Immature natural killer cell (primary cell): ENCODE measurements at regions not wholly inside any gene's neighbourhood (a gene's known extent, or its start where the extent isn't known, plus 50 kb on each side); places are given as distances from the start of the nearest gene placed in this dataset.

ENCODE experiments used
- DNase-seq, 3 donors: peaks; one replicate each; pipeline ENCODE4 v3.0.0; 2022; ENCODE audit warnings: mixed read lengths in 1 of 3
- H3K27ac Mint-ChIP-seq, 6 donors: one replicate each; pipeline ENCODE4 v1.8.0; 2020; ENCODE audit warnings: mixed read lengths in 6 of 6, mild to moderate bottlenecking in 5 of 6, inconsistent platforms in 4 of 6, moderate library complexity in 3 of 6
- H3K27me3 Mint-ChIP-seq, 3 donors: one replicate each; pipeline ENCODE4 v1.8.0; 2020 to 2021; ENCODE audit warnings: low read depth in 3 of 3, mild to moderate bottlenecking in 3 of 3, mixed read lengths in 3 of 3, moderate library complexity in 3 of 3, inconsistent platforms in 1 of 3
- H3K36me3 Mint-ChIP-seq, 3 donors: one replicate each; pipeline ENCODE4 v1.8.0; 2020; ENCODE audit warnings: mixed read lengths in 3 of 3, inconsistent platforms in 2 of 3, mild to moderate bottlenecking in 2 of 3
- H3K4me1 Mint-ChIP-seq, 2 donors: one replicate each; pipeline ENCODE4 v1.8.0; 2020; ENCODE audit warnings: inconsistent platforms in 2 of 2, mild to moderate bottlenecking in 2 of 2, mixed read lengths in 2 of 2, moderate library complexity in 1 of 2
- H3K4me3 Mint-ChIP-seq, 5 donors: one replicate each; pipeline ENCODE4 v1.8.0; 2020; ENCODE audit warnings: mild to moderate bottlenecking in 5 of 5, mixed read lengths in 5 of 5, inconsistent platforms in 3 of 5, moderate library complexity in 3 of 5
- H3K9me3 Mint-ChIP-seq, 6 donors: one replicate each; pipeline ENCODE4 v1.8.0; 2020; ENCODE audit warnings: mild to moderate bottlenecking in 6 of 6, mixed read lengths in 6 of 6, inconsistent platforms in 4 of 6, moderate library complexity in 3 of 6

GRCh38 chr11:110808248-110808647 lies 96.0 kb upstream of the ARHGAP20 start:
- Mint-ChIP-seq H3K36me3 (no peaks in the 10 kb centered on the region), H3K4me3 (no peak overlapping the region), H3K9me3 (no peaks in the 10 kb centered on the region), H3K4me1 (no peaks in the 10 kb centered on the region), H3K27ac (no peak overlapping the region), H3K27me3 (peaks cover 0 to 3% (median 0%) of the 10 kb centered on the region in 3 donors)
- no peak for DNase-seq

GRCh38 chr11:110807801-110808200 lies 95.6 kb upstream of the ARHGAP20 start:
- H3K36me3 Mint-ChIP-seq = no peaks in the 10 kb centered on the region
- H3K4me3 Mint-ChIP-seq = no peak overlapping the region
- no peaks in the 10 kb centered on the region for H3K9me3 Mint-ChIP-seq
- H3K27me3 Mint-ChIP-seq = peaks cover 0 to 3% (median 0%) of the 10 kb centered on the region in 3 donors
- DNase-seq = no peak
- no peak overlapping the region for H3K27ac Mint-ChIP-seq
- H3K4me1 Mint-ChIP-seq = no peaks in the 10 kb centered on the region

- Mint-ChIP-seq H3K9me3 (no peaks in the 10 kb centered on the region), H3K36me3 (no peaks in the 10 kb centered on the region), H3K27ac (no peak overlapping the region), H3K4me3 (no peak overlapping the region), H3K4me1 (no peaks in the 10 kb centered on the region), H3K27me3 (no peaks in the 10 kb centered on the region)
- no peak for DNase-seq
Measured at GRCh38 chr11:110805756-110806155, 93.5 kb upstream of the ARHGAP20 start.

GRCh38 chr11:110802162-110802561 lies 89.9 kb upstream of the ARHGAP20 start:
- H3K9me3 Mint-ChIP-seq = peaks cover 0 to 1% (median 0%) of the 10 kb centered on the region in 6 donors
- no peak overlapping the region for H3K4me3 Mint-ChIP-seq
- DNase-seq = no peak
- no peaks in the 10 kb centered on the region for H3K36me3 Mint-ChIP-seq
- H3K4me1 Mint-ChIP-seq = no peaks in the 10 kb centered on the region
- peaks cover 0 to 2% (median 1%) of the 10 kb centered on the region in 3 donors for H3K27me3 Mint-ChIP-seq
- no peak overlapping the region for H3K27ac Mint-ChIP-seq

- no peaks in the 10 kb centered on the region for H3K36me3 Mint-ChIP-seq
- DNase-seq = no peak
- H3K27ac Mint-ChIP-seq = no peak overlapping the region
- no peak overlapping the region for H3K4me3 Mint-ChIP-seq
- H3K27me3 Mint-ChIP-seq = peaks cover 0 to 2% (median 1%) of the 10 kb centered on the region in 3 donors
- no peaks in the 10 kb centered on the region for H3K4me1 Mint-ChIP-seq
- peaks cover 0 to 3% (median 0%) of the 10 kb centered on the region in 6 donors for H3K9me3 Mint-ChIP-seq
Measured at GRCh38 chr11:110801328-110801727, 89.1 kb upstream of the ARHGAP20 start.

- no peak overlapping the region for H3K4me3 Mint-ChIP-seq
- H3K9me3 Mint-ChIP-seq = peaks cover 0 to 3% (median 0%) of the 10 kb centered on the region in 6 donors
- H3K27ac Mint-ChIP-seq = no peak overlapping the region
- peaks cover 0 to 2% (median 1%) of the 10 kb centered on the region in 3 donors for H3K27me3 Mint-ChIP-seq
- H3K36me3 Mint-ChIP-seq = no peaks in the 10 kb centered on the region
- DNase-seq = no peak
- H3K4me1 Mint-ChIP-seq = no peaks in the 10 kb centered on the region
Measured at GRCh38 chr11:110798201-110798900, 86.1 kb upstream of the ARHGAP20 start.

GRCh38 chr11:110797453-110797852 lies 85.2 kb upstream of the ARHGAP20 start:
- peaks cover 0 to 2% (median 1%) of the 10 kb centered on the region in 3 donors for H3K27me3 Mint-ChIP-seq
- H3K4me3 Mint-ChIP-seq = no peak overlapping the region
- H3K36me3 Mint-ChIP-seq = no peaks in the 10 kb centered on the region
- H3K4me1 Mint-ChIP-seq = no peaks in the 10 kb centered on the region
- H3K27ac Mint-ChIP-seq = no peak overlapping the region
- H3K9me3 Mint-ChIP-seq = peaks cover 0 to 3% (median 0%) of the 10 kb centered on the region in 6 donors
- no peak for DNase-seq

- H3K27ac Mint-ChIP-seq = no peak overlapping the region
- DNase-seq = no peak
- H3K27me3 Mint-ChIP-seq = peaks cover 0 to 2% (median 1%) of the 10 kb centered on the region in 3 donors
- peaks cover 0 to 4% (median 0%) of the 10 kb centered on the region in 6 donors for H3K9me3 Mint-ChIP-seq
- no peak overlapping the region for H3K4me3 Mint-ChIP-seq
- H3K36me3 Mint-ChIP-seq = no peaks in the 10 kb centered on the region
- H3K4me1 Mint-ChIP-seq = no peaks in the 10 kb centered on the region
Measured at GRCh38 chr11:110795112-110795624, 82.9 kb upstream of the ARHGAP20 start.

GRCh38 chr11:110793556-110793955 lies 81.3 kb upstream of the ARHGAP20 start:
- H3K27me3 Mint-ChIP-seq = peaks cover 0 to 1% (median 0%) of the 10 kb centered on the region in 3 donors
- H3K9me3 Mint-ChIP-seq = peaks cover 0 to 4% (median under 1%) of the 10 kb centered on the region in 6 donors
- no peaks in the 10 kb centered on the region for H3K36me3 Mint-ChIP-seq
- peak overlapping the region in 1 of 6 donors; percentile 58 for H3K27ac Mint-ChIP-seq
- H3K4me3 Mint-ChIP-seq = no peak overlapping the region
- no peak for DNase-seq
- no peaks in the 10 kb centered on the region for H3K4me1 Mint-ChIP-seq

- DNase-seq = no peak
- Mint-ChIP-seq H3K4me1 (no peaks in the 10 kb centered on the region), H3K36me3 (no peaks in the 10 kb centered on the region), H3K27me3 (peaks cover 0 to 2% (median 2%) of the 10 kb centered on the region in 3 donors), H3K9me3 (peaks cover 0 to 4% (median 1%) of the 10 kb centered on the region in 6 donors), H3K27ac (no peak overlapping the region), H3K4me3 (no peak overlapping the region)
Measured at GRCh38 chr11:110791621-110792020, 79.4 kb upstream of the ARHGAP20 start.

- Mint-ChIP-seq H3K4me3 (no peak overlapping the region), H3K9me3 (peaks cover 0 to 4% (median 1%) of the 10 kb centered on the region in 6 donors), H3K36me3 (no peaks in the 10 kb centered on the region), H3K4me1 (no peaks in the 10 kb centered on the region), H3K27ac (no peak overlapping the region), H3K27me3 (peaks cover 0 to 2% (median 2%) of the 10 kb centered on the region in 3 donors)
- no peak for DNase-seq
Measured at GRCh38 chr11:110787680-110788079, 75.4 kb upstream of the ARHGAP20 start.

GRCh38 chr11:110786226-110786902 lies 74.1 kb upstream of the ARHGAP20 start:
- DNase-seq = no peak
- Mint-ChIP-seq H3K36me3 (no peaks in the 10 kb centered on the region), H3K4me1 (no peaks in the 10 kb centered on the region), H3K4me3 (no peak overlapping the region), H3K27ac (no peak overlapping the region), H3K9me3 (peaks cover 0 to 4% (median under 1%) of the 10 kb centered on the region in 6 donors), H3K27me3 (peaks cover 0 to 2% (median 2%) of the 10 kb centered on the region in 3 donors)

GRCh38 chr11:110785398-110785797 lies 73.2 kb upstream of the ARHGAP20 start:
- no peak for DNase-seq
- H3K4me1 Mint-ChIP-seq = no peaks in the 10 kb centered on the region
- peaks cover 0 to 2% (median 2%) of the 10 kb centered on the region in 3 donors for H3K27me3 Mint-ChIP-seq
- peaks cover 0 to 4% (median 0%) of the 10 kb centered on the region in 6 donors for H3K9me3 Mint-ChIP-seq
- no peaks in the 10 kb centered on the region for H3K36me3 Mint-ChIP-seq
- H3K4me3 Mint-ChIP-seq = no peak overlapping the region
- H3K27ac Mint-ChIP-seq = no peak overlapping the region

GRCh38 chr11:110782616-110783015 lies 70.4 kb upstream of the ARHGAP20 start:
- H3K4me3 Mint-ChIP-seq = no peak overlapping the region
- no peaks in the 10 kb centered on the region for H3K27me3 Mint-ChIP-seq
- no peaks in the 10 kb centered on the region for H3K4me1 Mint-ChIP-seq
- no peak overlapping the region for H3K27ac Mint-ChIP-seq
- no peaks in the 10 kb centered on the region for H3K36me3 Mint-ChIP-seq
- DNase-seq = no peak
- H3K9me3 Mint-ChIP-seq = peaks cover 0 to 4% (median 0%) of the 10 kb centered on the region in 6 donors
